Esophagus squamous epithelium (tissue), 5 donors: ENCODE measurements at regions not wholly inside any gene's neighbourhood (a gene's known extent, or its start where the extent isn't known, plus 50 kb on each side); places are given as distances from the start of the nearest gene placed in this dataset.

ENCODE experiments used
- DNase-seq: peaks from one replicate; lab custom pipeline; 2025; lab: John Stamatoyannopoulos, UW
- H3K27ac ChIP-seq, 4 donors: fragments of 200-600 bp; sonication (generic); one replicate each; pipeline ENCODE4 v1.5.1; 2016 to 2019; ENCODE audit warnings: mild to moderate bottlenecking in 1 of 4
- H3K27me3 ChIP-seq, 4 donors: fragments of 200-600 bp; sonication (generic); 1 replicate in 3 of 4; 2 replicates in 1 of 4; pipeline versions ENCODE4 v1.5.1 to v1.6.0; 2017 to 2021; ENCODE audit warnings: antibody characterized with exemption in 1 of 4
- H3K36me3 ChIP-seq, 3 donors: fragments of 200-600 bp; sonication (generic); one replicate each; pipeline ENCODE4 v1.5.1; 2016 to 2019
- H3K4me1 ChIP-seq, 3 donors: fragments of 200-600 bp; sonication (generic); one replicate each; pipeline ENCODE4 v1.5.1; 2017 to 2019
- H3K4me3 ChIP-seq, 4 donors: fragments of 200-600 bp; sonication (generic); 1 replicate in 3 of 4; 2 replicates in 1 of 4; pipeline ENCODE4 v1.5.1; 2016 to 2019; ENCODE audit warnings: mild to moderate bottlenecking in 2 of 4, moderate library complexity in 1 of 4
- H3K9me3 ChIP-seq, 3 donors: fragments of 200-600 bp; sonication (generic); one replicate each; pipeline ENCODE4 v1.5.1; 2016 to 2019
- POLR2A ChIP-seq, 4 donors: fragments of 450-650 bp; IDR thresholded peaks; one replicate each; pipeline ENCODE4 v1.6.1; 2017; ENCODE audit warnings: antibody characterized with exemption in 4 of 4, mild to moderate bottlenecking in 4 of 4, moderate library complexity in 3 of 4
- WGBS, 2 donors: methylation state at CpG; one replicate each; pipeline ENCODE4 v1.1.5; 2018; 5-methylcytosine and 5-hydroxymethylcytosine counted together
- intact Hi-C: fragments of 100-400 bp; cut with DNase I; formaldehyde crosslinking; loops from one replicate; pipeline ENCODE4 v1.15.0; 2022
- TF ChIP-seq, protein P1 (sequence below), 6 experiments: fragments of 450-650 bp in 4 of 6; fragments of 200-600 bp in 2 of 6; sonication (generic) in 2 of 6; IDR thresholded peaks; one replicate each; pipeline ENCODE4 v1.5.1; 2016 to 2019; ENCODE audit warnings: antibody characterized with exemption in 6 of 6, mild to moderate bottlenecking in 4 of 6, moderate library complexity in 4 of 6
- donor health status: DM: yes; HTN: yes; CAD: no.

DNA sequence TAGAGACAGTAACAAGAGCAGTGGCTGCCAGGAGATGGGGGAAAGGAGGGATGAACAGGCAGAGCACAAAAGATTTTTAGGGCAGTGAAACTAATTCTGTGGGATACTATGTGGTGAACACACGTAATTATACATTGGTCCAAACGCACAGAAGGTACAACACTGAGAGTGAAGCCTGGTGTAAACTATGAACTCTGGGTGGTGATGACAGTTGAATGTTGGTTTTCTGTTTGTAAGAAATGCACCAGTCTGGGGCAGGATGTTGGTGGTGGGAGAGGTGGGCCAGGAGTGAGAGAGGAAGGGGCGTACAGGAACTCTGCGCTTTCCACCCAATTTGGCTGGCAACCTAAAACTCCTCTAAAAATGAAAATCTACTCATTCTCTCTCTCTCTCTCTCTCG lies 50.2 kb upstream of the TIAM1 start:
- intact Hi-C loops: no loop called here
- peaks cover 0 to 7% (median 0%) of the 10 kb centered on the region in 3 donors for H3K4me1 ChIP-seq
- no peaks in the 10 kb centered on the region for H3K9me3 ChIP-seq
- H3K36me3 ChIP-seq: no peaks in the 10 kb centered on the region
- H3K27me3 ChIP-seq: no peaks in the 10 kb centered on the region
- no peak for DNase-seq
- no peak overlapping the region for H3K4me3 ChIP-seq
- no peak for TF ChIP-seq POLR2A (IDR thresholded peaks at IDR 0.05)
- TF ChIP-seq, protein P1, sequence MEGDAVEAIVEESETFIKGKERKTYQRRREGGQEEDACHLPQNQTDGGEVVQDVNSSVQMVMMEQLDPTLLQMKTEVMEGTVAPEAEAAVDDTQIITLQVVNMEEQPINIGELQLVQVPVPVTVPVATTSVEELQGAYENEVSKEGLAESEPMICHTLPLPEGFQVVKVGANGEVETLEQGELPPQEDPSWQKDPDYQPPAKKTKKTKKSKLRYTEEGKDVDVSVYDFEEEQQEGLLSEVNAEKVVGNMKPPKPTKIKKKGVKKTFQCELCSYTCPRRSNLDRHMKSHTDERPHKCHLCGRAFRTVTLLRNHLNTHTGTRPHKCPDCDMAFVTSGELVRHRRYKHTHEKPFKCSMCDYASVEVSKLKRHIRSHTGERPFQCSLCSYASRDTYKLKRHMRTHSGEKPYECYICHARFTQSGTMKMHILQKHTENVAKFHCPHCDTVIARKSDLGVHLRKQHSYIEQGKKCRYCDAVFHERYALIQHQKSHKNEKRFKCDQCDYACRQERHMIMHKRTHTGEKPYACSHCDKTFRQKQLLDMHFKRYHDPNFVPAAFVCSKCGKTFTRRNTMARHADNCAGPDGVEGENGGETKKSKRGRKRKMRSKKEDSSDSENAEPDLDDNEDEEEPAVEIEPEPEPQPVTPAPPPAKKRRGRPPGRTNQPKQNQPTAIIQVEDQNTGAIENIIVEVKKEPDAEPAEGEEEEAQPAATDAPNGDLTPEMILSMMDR (IDR thresholded peaks at IDR 0.05): no peak
- 84 to 85% methylated on average over 4 to 5 of the region's 5 CpGs for WGBS, 2 donors
- H3K27ac ChIP-seq: no peak overlapping the region
